Fibroblast of skin of scalp (primary cell): ENCODE measurements at regions not wholly inside any gene's neighbourhood (a gene's known extent, or its start where the extent isn't known, plus 50 kb on each side); places are given as distances from the start of the nearest gene placed in this dataset.
"Not testable (repeated sequence)": the region's sequence is repeated elsewhere in the genome, so short reads cannot be mapped to it uniquely, and the experiment has no call there.

Experiments
- DNase-seq: peaks from one replicate; pipeline ENCODE4 v3.0.0-alpha.2; 2013

DNA sequence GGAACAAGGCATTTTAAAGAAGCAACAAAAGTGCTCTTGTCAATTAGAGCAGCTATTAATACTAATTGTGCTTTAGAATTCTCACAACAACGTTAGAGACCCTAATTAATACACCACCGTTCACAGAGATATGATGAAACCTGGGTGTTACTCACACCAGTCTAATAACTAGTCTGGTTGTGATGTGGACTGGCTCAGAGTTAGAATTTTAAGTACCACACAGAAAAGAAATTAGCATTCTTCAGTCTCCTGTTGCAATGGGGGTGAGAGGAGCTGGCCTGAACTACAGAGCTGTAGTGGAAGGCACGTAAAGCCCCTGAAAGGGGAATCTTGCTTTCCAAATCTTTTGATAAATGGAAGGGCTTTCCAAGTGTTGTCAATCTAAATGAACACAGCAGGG, 240.8 kb upstream of the TOX3 start:
- DNase-seq = no peak

DNA sequence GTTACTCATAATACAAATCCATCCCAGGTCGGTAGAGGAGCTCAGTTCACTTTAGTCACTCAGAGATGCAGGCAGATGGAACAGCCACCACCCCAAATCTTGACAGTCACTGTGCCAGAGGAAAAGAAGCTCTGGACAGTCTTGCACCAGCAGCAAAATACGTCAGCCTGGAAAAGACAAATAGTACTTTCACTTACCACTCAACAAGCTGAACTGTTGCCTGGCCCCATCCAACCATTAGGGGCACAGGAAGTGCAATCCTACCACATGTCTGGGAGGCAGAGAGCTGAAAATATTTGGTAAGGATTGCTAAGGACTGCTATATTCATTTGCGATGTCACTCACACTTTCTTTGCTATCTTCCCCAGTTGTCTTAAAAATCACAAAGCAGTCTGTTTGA, 239.1 kb upstream of the TOX3 start:
- no peak for DNase-seq

DNA sequence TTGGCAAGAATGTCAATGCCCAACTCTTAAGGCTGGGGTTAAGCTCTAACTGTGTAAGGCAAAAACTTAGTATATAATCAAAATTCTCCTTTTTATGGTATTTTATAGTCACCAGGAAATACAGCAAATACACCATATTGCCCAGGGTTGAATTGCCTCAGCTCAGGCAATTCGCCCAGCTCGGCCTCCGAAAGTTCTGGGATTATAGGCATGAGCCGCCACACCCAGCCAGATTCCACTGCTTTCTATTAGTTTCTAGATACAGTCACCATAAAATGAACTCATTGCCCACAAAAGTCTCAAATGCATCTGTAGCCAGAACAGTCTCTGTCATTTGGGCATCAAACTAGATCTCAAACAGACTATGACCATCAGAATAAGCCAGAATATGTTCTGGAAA, 238.7 kb upstream of the TOX3 start:
- DNase-seq = no peak

DNA sequence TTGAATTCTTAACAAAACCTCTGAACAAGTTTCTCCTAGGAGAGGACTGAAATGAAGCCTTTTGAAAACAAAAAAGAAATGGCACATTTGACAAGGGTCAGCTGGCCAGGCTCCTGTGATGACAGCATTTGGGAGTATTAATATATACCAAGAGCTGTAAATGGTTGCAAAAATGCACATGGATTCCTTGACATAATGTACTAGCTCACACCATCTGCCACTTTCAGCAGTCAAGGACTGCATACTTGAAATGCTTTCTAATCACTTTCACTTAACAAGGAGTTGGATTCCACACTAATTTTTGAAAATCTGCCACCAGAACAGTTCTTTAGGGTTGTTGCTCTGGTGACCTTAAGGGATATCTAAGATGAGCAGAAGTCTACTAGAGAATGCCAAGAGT, 236.7 kb upstream of the TOX3 start:
- DNase-seq = no peak

DNA sequence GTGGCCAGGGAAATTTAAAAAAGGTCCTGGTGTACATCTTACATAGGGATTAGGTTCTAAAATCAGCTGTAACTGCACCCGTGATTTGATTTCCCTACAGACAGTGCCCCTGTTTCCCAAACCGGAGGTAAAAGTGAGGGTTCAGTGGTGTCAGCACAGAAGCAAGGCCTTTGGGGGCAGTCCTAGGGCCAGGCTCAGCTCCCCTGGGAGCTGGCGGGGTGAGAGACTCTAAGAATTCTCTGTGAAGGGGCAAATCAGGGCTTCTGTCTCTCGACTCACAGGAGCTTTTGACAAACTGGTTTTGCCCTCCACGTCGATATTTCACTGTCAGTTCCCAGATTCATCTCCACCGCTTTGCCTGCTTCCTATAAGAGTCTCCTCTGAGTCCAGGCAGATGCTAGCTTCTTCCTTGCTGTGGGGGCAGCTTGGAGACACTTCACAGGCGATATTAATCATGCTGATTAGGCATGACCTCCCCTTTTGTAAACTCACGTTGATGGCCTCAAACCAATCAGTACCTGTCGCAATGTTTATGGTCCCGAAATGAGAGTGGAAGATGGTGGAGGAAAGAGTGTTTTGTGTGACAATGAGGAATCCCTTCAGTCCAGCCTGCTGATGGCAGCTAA, 234.2 kb upstream of the TOX3 start:
- no peak for DNase-seq

DNA sequence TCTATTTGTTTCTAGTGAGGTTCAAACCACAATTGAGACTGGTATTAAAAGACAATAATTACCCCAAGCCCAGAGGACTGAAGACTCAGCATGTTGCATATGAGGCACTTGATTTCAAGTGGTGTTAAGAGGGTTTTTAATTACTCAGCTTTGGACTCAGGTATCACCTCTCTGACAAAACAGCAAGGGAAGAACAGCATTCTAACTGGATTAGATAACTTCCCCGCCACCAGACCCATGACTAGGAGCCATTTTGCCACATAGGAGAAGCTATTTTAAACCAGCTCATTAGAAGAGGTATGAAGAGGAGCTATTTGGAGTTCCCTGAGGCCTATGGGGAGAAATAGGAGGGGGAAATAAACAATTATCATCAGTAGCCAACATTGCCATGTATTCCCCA, 226.1 kb upstream of the TOX3 start:
- DNase-seq = no peak

DNA sequence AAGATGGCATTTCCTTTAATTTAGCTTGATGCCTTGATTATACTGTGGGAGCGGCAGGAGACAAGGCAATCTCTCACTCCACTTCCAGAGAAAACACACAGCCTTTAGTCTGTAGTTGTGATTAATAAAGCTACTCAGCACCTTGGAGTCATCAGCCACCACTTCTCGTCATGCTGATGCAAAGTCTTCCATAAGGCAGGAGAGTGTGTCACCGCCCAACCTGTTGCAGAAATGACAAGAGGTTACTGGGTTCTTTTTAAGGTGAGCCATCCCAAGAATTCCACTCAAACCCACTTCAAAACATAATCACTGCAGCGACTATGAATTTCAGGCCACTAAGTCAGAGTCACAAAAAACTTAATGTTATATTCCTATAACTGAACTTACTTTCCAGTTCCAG, 223.9 kb upstream of the TOX3 start:
- no peak for DNase-seq

DNA sequence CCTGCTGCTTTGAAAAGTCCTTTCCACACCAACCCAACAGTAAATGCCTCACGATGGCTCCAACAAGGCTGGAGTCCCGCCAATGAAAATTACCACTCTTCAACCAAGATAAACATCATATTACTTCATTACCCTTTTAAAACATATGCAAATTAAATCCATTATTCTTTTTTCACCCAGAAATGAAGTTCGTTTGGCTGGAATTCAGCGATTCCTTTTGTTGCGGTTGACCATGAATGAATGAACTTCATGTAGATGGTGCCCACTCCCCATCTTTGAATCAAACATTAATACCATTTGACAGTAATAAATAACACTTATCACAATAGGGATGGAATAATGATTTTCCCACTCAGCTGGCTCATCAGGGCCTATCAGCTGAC, 211.5 kb upstream of the TOX3 start:
- DNase-seq = no peak

DNA sequence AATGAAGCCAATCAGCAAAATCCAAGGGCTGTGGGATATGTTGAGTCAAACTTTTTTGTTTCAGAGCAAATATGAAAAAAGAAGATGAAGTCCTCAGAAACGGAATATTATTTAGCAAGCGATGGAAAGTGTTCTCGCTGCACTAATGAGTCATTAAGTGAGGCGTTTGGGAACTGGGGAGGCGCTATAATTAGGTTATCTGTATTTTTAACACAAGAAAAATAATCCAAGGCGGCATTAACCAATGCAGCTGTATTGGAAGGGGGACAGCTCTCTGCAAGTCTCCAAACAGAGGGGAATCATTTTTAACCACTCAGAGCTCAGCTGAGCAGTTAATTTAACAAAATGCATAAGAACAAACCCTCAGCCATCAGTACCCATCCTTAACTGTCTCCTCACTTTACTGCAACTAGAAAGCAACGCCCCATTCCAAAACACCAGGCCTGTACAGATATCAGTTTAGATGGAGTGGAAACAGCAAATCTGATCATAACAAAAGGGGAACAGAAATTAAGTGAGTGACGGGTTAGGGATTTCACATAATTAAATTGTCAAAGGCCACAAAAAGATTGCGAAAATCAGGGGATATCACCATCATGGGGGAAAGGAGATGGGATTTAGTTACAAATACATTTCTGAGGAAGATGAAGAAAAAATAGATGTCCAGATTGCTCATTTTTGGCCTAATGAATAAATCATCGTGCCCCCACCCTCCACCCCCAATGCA, 211.0 kb upstream of the TOX3 start:
- no peak for DNase-seq

DNA sequence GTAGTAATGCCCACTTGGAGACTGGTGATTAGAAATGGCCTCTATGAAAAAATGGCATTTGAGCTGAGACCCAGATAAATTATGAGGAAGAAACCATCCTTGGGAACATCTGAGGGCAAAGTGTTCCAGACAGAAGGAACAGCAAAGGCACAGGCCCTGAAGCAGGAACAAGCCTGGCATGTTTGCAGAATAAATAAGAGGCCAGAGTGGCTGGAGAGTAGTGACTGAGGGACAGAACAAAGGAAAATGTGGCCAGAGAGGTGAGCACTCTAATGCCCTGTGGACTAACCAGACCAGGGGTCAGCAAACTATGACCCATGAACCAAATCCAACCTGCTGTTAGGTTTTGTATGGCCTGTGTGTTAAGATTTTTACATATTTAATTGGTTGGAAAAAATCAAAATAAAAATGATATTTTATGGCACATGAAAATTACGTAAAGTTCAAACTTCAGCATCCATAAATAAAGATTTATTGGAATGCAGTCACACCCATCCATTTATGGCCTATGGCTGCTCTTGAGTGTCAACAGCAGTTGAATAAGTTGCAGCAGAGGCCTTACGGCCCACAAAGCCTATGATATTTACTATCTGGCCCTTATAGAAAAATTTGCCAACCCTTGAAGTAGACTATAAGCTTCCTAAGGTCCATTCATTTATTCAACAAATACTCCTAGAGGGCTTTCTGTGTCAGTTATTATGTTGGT, 210.0 kb upstream of the TOX3 start:
- no peak for DNase-seq

DNA sequence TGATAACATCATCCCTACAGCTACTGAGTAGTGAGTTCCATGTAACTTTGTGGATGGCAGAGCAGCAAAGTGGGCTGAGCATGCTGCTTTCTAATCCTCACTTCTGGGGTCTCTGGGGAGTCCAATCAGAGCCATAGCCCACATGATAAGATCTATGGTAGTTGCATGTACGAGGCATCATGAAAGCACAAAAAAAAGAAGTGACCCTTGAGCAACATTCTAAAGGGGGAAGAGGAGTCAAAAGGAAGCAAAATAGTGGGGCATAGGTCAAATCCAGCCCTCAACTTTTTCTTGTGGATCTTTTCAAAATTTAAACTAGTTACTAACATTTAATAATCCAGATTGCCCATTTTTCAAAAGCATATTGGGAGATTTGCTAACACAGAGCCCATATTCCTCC, 208.5 kb upstream of the TOX3 start:
- DNase-seq = no peak

DNA sequence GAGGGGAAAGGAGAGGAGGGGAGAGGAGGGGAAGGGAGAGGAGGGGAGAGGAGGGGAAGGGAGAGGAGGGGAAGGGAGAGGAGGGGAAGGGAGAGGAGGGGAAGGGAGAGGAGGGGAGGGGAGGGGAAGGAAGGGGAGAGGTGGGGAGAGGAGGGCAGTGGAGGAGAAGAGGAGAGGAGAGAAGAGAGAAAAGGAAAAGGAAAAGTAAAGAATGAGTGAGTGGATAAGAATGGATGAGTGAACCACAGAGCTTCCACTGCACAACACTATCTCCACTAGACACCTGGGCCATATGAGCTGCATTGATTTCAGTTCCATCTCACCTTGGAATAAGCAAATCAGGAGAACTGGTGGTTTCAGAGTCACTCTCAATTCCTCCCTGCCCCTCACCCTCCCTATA, 204.1 kb upstream of the TOX3 start:
- no peak for DNase-seq

DNA sequence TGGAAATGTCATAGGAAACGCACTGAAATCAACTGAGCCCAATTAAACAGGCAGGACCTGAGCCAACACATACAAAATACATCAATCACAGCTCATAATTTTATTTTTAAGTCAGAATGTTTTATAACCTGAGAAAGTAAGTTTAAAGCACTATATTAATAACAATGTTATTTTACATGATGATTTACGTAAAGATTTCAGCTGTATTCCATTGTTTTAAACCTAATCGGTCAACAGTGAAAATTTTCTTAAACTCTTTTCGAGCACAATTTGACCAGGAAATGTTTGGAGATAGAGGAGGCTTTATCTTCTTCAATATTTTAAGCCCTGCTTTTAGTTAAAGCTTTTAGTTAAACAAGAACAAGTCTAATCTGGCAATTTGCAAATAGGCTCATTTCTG, 201.8 kb upstream of the TOX3 start:
- no peak for DNase-seq

DNA sequence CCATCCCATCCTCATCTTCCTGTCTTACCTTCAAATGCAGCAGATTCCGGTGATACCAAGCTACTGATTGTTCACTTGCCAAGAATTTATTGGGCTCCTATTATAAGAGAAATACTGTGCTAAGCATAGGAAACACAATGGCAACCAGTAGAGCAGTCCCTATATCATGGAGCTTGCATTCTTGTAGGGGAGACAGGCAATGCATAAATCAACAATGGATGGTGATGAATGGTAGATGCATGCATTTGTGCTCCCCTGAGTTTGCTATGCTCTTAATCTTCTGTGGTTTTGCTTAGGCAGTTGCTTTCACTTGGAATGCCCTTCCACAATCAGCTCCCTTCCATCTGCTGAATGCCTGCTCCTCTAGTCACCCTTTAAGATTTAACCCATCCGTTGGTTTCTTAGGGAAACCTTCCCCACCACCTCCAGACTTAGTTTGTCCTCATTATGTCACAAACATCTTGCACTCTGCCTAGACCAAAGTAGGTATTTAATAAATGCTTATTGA, 200.2 kb upstream of the TOX3 start:
- no peak for DNase-seq

DNA sequence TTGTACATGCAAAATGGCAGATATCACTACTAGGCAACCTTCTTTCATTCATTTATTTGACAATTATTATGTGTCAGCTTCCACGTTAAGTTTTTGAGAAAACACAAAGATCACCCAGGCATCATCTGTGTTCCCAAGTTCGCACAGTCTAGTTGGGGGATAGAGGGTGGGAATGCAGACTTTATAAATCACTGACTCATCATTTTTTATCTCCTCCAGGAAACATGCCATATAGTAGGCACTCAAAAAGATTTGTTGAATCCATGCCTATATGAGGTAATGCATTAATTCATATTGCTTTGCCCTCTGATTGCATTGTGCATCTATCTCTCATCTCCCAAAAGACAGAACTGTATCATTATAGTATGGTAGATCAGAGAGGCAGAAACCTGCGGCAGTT, 196.8 kb upstream of the TOX3 start:
- DNase-seq = no peak

DNA sequence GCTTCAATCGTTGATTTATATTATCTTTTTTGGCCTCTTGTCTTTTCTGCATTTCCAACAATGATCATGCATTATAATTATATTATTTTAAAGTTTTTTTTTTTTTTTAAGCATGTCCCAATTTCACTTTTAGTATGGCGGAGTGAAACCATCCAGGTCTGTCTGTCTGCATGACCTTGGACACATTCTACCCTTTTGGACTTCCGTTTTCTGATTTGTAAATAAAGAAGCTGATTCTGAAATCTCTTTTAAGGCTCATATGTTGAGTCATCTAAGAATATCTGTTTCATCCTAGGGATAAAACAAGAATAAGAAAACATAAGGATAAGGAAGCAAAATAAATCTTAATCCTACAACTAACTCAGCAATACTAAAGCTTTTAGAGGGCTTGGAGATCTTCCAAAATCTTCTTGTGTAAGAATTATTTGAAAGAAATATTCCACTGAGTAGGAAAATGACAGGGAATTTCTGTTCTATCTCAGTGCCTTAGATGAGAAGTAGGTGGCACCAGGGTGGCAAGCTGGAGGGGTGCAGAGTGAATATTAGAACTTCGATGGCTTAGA, 195.7 kb upstream of the TOX3 start:
- no peak for DNase-seq

DNA sequence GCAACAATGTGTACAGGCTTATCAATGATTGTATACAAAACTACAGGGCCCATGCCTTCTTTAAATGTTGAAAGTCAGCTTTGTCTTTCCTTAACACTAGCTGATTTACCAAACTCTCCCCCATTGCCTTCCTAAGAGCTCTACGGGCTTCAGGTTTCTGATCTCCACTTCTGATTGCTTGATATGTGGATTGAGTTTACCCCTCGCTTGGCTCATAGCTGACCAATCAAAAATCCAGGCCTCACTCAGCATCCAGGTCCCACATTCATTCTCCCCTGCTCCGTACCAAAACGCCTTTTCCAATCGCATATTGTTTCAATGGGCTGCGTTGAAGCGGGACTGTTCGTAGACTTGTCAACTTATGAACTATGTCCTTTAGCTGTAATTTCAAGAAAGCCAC, 195.1 kb upstream of the TOX3 start:
- DNase-seq = no peak

DNA sequence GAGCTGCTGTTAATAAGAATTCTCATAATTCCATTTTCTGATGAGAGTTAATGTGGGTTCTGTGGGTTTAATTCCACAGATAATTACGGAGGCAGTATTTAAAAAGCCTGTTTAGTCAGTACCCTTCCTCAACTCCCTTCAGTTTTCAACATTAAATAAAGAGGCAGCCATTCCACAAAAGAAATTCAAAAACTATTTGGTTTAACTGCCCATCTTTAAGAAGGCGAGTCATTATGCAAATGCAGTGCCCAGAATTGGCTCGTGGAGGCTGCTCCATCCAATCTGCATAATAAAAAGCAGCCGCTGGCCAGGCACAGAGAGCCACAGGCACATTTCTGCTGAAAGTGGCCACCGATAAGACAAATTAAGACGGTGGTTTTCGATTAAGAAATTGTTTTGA, 194.4 kb upstream of the TOX3 start:
- DNase-seq = no peak

DNA sequence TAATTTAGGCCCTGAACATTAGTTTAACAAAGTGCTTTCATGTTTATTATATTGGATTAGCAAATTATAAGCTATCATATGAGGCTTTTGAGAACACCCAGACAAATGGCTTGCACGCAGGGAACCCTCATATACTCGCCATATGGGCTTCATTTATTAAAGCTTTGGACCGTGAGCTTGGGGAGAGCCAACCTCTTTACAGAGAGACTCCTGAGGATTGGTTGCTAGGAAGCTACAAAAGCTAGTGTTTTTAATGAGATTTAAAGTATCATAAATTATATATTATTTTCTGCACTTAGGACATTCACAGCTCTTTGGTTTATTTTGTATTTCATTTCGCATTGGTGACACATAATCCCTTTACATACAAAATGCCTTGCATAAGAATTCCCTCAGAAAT, 193.8 kb upstream of the TOX3 start:
- no peak for DNase-seq

DNA sequence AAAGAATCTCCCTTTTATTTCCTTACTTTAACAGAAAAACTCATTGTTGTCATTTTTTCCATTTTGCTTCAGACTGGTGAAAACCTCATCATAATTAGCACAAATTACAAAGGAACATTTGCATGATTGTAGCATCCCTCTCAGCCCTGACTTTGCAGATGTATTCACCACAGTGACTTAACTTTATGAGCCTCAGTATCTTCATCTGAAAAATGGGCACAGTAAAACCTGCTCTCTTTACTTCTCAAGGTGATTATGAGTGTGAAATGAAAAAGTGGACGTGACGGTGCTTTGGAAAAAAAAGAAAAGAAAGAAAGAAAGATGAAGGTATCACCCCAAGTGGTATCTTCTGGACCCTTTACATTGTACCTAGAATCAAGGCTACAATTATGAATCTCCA, 193.4 kb upstream of the TOX3 start:
- DNase-seq = no peak

DNA sequence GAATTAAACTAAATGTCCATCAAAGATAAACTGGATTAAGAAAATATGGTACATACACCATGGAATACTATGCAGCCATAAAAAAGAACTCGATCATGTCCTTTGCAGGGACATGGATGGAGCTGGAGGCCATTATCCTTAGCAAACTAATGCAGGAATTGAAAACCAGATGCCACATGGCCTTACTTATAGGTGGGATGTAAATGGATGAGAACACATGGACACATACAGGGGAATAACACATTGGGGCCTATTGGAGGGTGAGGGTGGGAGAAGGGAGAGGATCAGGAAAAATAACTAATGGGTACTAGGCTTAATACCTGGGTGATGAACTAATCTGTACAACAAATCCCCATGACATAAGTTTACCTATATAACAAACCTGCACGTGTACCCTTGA, 192.0 kb upstream of the TOX3 start:
- DNase-seq = not testable (repeated sequence)

DNA sequence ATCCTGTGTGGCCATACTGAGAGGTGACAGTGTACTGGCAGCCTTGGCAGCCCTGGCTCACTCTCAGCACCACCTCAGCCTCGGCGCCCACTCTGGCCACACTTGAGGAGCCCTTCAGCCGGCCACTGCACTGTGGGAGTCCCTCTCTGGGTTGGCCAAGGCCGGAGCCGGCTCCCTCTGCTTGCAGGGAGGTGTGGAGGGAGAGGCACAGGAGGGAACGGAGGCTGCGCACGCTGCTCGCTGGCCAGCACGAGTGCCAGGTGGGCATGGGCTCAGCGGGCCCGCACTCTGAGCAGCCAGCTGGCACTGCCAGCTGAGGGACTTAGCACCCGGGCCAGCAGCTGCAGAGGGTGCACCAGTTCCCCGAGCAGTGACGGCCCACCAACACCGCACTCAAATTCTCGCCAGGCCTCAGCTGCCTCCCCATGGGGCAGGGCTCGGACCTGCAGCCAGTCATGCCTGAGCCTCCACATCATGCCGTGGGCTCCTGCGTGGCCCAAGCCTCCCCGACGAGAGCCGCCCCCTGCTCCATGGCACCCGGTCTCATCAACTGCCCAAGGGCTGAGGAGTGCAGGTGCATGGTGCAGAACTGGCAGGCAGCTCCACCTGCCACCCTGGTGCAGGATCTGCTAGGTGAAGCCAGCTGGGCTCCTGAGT, 184.4 kb upstream of the TOX3 start:
- DNase-seq = no peak

DNA sequence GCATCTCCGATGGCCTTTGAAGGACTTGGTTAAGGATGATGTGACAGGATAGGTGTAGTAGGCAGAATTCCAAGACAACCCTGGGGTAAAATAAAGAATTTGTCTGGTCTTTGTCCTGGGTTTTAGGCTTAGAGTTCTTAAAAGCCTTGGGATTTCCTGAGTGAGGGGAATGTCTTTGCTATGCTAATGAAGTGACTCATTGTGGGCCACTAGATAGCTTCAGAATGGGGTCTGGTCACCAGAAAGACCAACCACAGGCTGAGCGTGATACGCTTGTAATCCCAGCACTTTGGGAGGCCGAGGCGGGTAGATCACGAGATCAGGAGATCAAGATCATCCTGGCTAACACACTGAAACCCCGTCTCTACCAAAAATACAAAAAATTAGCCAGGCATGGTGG, 182.8 kb upstream of the TOX3 start:
- DNase-seq = no peak
